Activated CD4-positive, alpha-beta T cell treated with anti-CD3 and anti-CD28 coated beads, Interleukin-2, Interleukin-6, amounts not matched to agents 100 ng/mL and 50 ng/mL, durations not matched to agents 16 hours and 8 hours (primary cell): ENCODE measurements at regions not wholly inside any gene's neighbourhood (a gene's known extent, or its start where the extent isn't known, plus 50 kb on each side); places are given as distances from the start of the nearest gene placed in this dataset.
"Not testable (repeated sequence)": the region's sequence is repeated elsewhere in the genome, so short reads cannot be mapped to it uniquely, and the experiment has no call there.

Source experiments
- DNase-seq: peaks from one replicate; pipeline ENCODE4 v3.0.0-alpha.2; 2020

- no peak for DNase-seq
Measured at GRCh38 chr5:91493086-91493485, 110.0 kb upstream of the ARRDC3 start.

- no peak for DNase-seq
Measured at GRCh38 chr5:91491229-91491628, 108.1 kb upstream of the ARRDC3 start.

GRCh38 chr5:91490316-91490715, 107.2 kb upstream of the ARRDC3 start:
- no peak for DNase-seq

- no peak for DNase-seq
Measured at GRCh38 chr5:91487420-91487819, 104.3 kb upstream of the ARRDC3 start.

- no peak for DNase-seq
Measured at GRCh38 chr5:91486638-91487037, 103.5 kb upstream of the ARRDC3 start.

GRCh38 chr5:91484662-91485061, 101.5 kb upstream of the ARRDC3 start:
- DNase-seq, result no peak

- not testable (repeated sequence) for DNase-seq
Measured at GRCh38 chr5:91479376-91479775, 96.3 kb upstream of the ARRDC3 start.

- DNase-seq, result no peak
Measured at GRCh38 chr5:91478096-91478495, 95.0 kb upstream of the ARRDC3 start.

GRCh38 chr5:91477408-91477807, 94.3 kb upstream of the ARRDC3 start:
- no peak for DNase-seq

GRCh38 chr5:91474201-91474600, 91.1 kb upstream of the ARRDC3 start:
- DNase-seq, result no peak

GRCh38 chr5:91472631-91473030, 89.5 kb upstream of the ARRDC3 start:
- DNase-seq, result no peak

- no peak for DNase-seq
Measured at GRCh38 chr5:91469517-91470165, 86.5 kb upstream of the ARRDC3 start.

- no peak for DNase-seq
Measured at GRCh38 chr5:91468651-91469422, 85.7 kb upstream of the ARRDC3 start.

- DNase-seq, result no peak
Measured at GRCh38 chr5:91464886-91465646, 81.9 kb upstream of the ARRDC3 start.

- DNase-seq, result no peak
Measured at GRCh38 chr5:91457681-91458058, 74.6 kb upstream of the ARRDC3 start.

- no peak for DNase-seq
Measured at GRCh38 chr5:91456928-91457680, 74.0 kb upstream of the ARRDC3 start.

- DNase-seq, result no peak
Measured at GRCh38 chr5:91449083-91449482, 66.0 kb upstream of the ARRDC3 start.

- DNase-seq, result not testable (repeated sequence)
Measured at GRCh38 chr5:91448079-91448478, 65.0 kb upstream of the ARRDC3 start.

GRCh38 chr5:91446880-91447279, 63.8 kb upstream of the ARRDC3 start:
- DNase-seq, result not testable (repeated sequence)

GRCh38 chr5:91443761-91444467, 60.8 kb upstream of the ARRDC3 start:
- peak; percentile 4 for DNase-seq

GRCh38 chr5:91443023-91443422, 59.9 kb upstream of the ARRDC3 start:
- DNase-seq, result no peak

- DNase-seq, result no peak
Measured at GRCh38 chr5:91441082-91441481, 58.0 kb upstream of the ARRDC3 start.
